ENCODE measurements at regions not wholly inside any gene's neighbourhood (a gene's known extent, or its start where the extent isn't known, plus 50 kb on each side); places are given as distances from the start of the nearest gene placed in this dataset.

GRCh38 chr6:84815896-84816735, 51.7 kb upstream of the TBX18 start:
- no peak for TF ChIP-seq POLR2A (IDR thresholded peaks at IDR 0.05; ENCODE audit: extremely low read depth, insufficient read length)
- no peak for TF ChIP-seq MAX (IDR thresholded peaks at IDR 0.05; ENCODE audit: low read depth, low read length)
- no peak for TF ChIP-seq CTCF (IDR thresholded peaks at IDR 0.05; ENCODE audit: low read depth, low read length)
- TF ChIP-seq MYC (IDR thresholded peaks at IDR 0.05; ENCODE audit: low read depth, low read length) = no peak
- DNase-seq (ENCODE audit: low read depth) = no peak
- H3K4me3 ChIP-seq (ENCODE audit: low read depth, low read length) = no peak overlapping the region
